ENCODE measurements at regions not wholly inside any gene's neighbourhood (a gene's known extent, or its start where the extent isn't known, plus 50 kb on each side); places are given as distances from the start of the nearest gene placed in this dataset.
A peak's percentile ranks its signal among the peaks of the same experiment; 100 is the strongest.

DNA sequence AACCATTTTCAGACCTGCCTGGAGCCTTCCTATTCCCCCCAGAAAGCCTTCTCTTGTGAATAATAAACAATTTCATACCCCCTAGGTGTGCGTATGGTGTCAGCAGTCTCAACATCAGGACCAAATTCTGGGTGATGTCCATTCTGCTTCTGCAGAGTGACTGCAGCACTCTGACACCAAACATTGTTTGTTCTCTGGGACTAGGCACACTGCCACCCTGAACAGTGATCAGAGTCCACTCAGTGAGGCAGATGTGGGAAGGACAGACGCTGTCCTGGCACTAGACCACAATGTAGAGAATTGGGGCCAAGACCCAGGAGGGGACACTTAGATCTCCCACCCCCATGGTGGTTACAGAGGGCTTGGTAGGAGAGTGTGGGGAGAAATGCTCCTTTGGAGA lies 175.1 kb downstream of the BACH1 start:
- DNase-seq (ENCODE audit: low spot score) = no peak
- no peaks in the 10 kb centered on the region for H3K36me3 ChIP-seq (ENCODE audit: insufficient read depth, low read length, poor library complexity, severe bottlenecking)
- BruUV-seq (replicated peaks) = no TSS peak
- peaks cover 9% of the 10 kb centered on the region for H3K4me1 ChIP-seq (ENCODE audit: insufficient read depth, low read length, poor library complexity, severe bottlenecking)
- H3K9me3 ChIP-seq (ENCODE audit: low read depth, low read length, poor library complexity, severe bottlenecking) = no peaks in the 10 kb centered on the region
- TF ChIP-seq, protein P1, sequence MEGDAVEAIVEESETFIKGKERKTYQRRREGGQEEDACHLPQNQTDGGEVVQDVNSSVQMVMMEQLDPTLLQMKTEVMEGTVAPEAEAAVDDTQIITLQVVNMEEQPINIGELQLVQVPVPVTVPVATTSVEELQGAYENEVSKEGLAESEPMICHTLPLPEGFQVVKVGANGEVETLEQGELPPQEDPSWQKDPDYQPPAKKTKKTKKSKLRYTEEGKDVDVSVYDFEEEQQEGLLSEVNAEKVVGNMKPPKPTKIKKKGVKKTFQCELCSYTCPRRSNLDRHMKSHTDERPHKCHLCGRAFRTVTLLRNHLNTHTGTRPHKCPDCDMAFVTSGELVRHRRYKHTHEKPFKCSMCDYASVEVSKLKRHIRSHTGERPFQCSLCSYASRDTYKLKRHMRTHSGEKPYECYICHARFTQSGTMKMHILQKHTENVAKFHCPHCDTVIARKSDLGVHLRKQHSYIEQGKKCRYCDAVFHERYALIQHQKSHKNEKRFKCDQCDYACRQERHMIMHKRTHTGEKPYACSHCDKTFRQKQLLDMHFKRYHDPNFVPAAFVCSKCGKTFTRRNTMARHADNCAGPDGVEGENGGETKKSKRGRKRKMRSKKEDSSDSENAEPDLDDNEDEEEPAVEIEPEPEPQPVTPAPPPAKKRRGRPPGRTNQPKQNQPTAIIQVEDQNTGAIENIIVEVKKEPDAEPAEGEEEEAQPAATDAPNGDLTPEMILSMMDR (conservative IDR thresholded peaks at IDR 0.05; ENCODE audit: low read depth, low read length) = no peak
- TF ChIP-seq EZH2 (IDR thresholded peaks at IDR 0.05; ENCODE audit: borderline replicate concordance, low read depth, low read length, poor library complexity, severe bottlenecking) = no peak
- CTCF ChIA-PET = no interaction called here
- no peaks in the 10 kb centered on the region for H3K27me3 ChIP-seq (replicated peaks; ENCODE audit: insufficient read depth, low read depth, low read length, poor library complexity)
- no peak overlapping the region for H3K27ac ChIP-seq (ENCODE audit: low read depth, low read length, poor library complexity, severe bottlenecking)
- H3K4me3 ChIP-seq (ENCODE audit: low read depth, low read length, poor library complexity, severe bottlenecking) = no peak overlapping the region
- POLR2A ChIA-PET (ENCODE audit: low non-redundant PET) = no interaction called here
- intact Hi-C loops (cut with micrococcal nuclease; ENCODE audit: unreplicated experiment) = no loop called here

DNA sequence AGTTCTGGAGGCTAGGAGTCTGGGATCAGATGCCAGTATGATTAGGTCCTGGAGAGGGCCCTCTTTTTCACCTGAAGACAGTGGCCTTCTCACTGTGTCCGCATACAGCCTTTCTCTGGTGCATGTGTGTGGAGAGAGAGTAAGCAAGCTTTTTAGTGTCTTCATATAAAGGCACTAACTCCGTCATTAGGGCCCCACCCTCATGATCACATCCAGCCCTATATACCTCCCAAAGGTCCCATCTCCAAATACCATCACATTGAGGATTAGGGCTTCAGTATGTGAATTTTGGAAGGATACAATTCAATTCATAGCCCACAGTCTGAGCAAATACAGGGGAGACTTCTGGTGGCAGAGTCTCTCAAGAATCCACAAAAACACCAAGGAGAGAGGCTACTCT lies 176.6 kb downstream of the BACH1 start:
- ChIA-PET POLR2A (ENCODE audit: low non-redundant PET) (no interaction called here), CTCF (no interaction called here)
- BruUV-seq (replicated peaks) = no TSS peak
- no peak for TF ChIP-seq EZH2 (IDR thresholded peaks at IDR 0.05; ENCODE audit: borderline replicate concordance, low read depth, low read length, poor library complexity, severe bottlenecking)
- TF ChIP-seq, protein P1 (conservative IDR thresholded peaks at IDR 0.05; ENCODE audit: low read depth, low read length) = no peak
- intact Hi-C loops (cut with micrococcal nuclease; ENCODE audit: unreplicated experiment) = no loop called here
- Histone ChIP-seq H3K4me3 (ENCODE audit: low read depth, low read length, poor library complexity, severe bottlenecking) (no peak overlapping the region), H3K27ac (ENCODE audit: low read depth, low read length, poor library complexity, severe bottlenecking) (no peak overlapping the region), H3K4me1 (ENCODE audit: insufficient read depth, low read length, poor library complexity, severe bottlenecking) (peaks cover 9% of the 10 kb centered on the region), H3K9me3 (ENCODE audit: low read depth, low read length, poor library complexity, severe bottlenecking) (no peaks in the 10 kb centered on the region), H3K36me3 (ENCODE audit: insufficient read depth, low read length, poor library complexity, severe bottlenecking) (no peaks in the 10 kb centered on the region), H3K27me3 (replicated peaks; ENCODE audit: insufficient read depth, low read depth, low read length, poor library complexity) (no peaks in the 10 kb centered on the region)
- DNase-seq (ENCODE audit: low spot score) = no peak

DNA sequence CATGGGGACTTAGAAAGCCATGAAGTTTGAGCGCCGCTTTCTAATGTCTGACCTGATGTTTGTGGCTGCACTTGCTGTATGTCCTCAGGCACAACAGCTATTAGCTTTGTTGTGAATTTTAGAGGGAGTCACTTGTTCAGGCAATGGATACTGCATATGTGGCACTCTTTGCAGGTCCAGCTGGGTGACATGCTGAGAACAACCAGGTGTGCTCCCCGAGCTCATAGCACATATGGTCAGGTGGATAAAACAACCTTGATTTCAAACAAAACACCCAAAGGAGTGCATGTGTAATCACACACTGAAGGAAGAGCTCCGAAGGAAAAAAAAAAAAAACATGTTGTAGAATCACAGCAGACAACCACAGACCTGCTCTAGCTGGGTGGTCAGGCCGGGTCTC lies 178.6 kb downstream of the BACH1 start:
- H3K4me3 ChIP-seq (ENCODE audit: low read depth, low read length, poor library complexity, severe bottlenecking) = no peak overlapping the region
- H3K36me3 ChIP-seq (ENCODE audit: insufficient read depth, low read length, poor library complexity, severe bottlenecking) = no peaks in the 10 kb centered on the region
- peaks cover 9% of the 10 kb centered on the region for H3K4me1 ChIP-seq (ENCODE audit: insufficient read depth, low read length, poor library complexity, severe bottlenecking)
- CTCF ChIA-PET = interaction anchor here (0.8 kb wide), 1 partner anchor 463 kb away, joined by 4 read pairs; no protein-coding TSS in a partner anchor
- BruUV-seq (replicated peaks) = no TSS peak
- POLR2A ChIA-PET (ENCODE audit: low non-redundant PET) = no interaction called here
- H3K9me3 ChIP-seq (ENCODE audit: low read depth, low read length, poor library complexity, severe bottlenecking) = no peaks in the 10 kb centered on the region
- no peaks in the 10 kb centered on the region for H3K27me3 ChIP-seq (replicated peaks; ENCODE audit: insufficient read depth, low read depth, low read length, poor library complexity)
- no peak for TF ChIP-seq EZH2 (IDR thresholded peaks at IDR 0.05; ENCODE audit: borderline replicate concordance, low read depth, low read length, poor library complexity, severe bottlenecking)
- TF ChIP-seq, protein P1 (conservative IDR thresholded peaks at IDR 0.05; ENCODE audit: low read depth, low read length) = no peak
- no peak for DNase-seq (ENCODE audit: low spot score)
- H3K27ac ChIP-seq (ENCODE audit: low read depth, low read length, poor library complexity, severe bottlenecking) = peak overlapping the region; percentile 58
- intact Hi-C loops (cut with micrococcal nuclease; ENCODE audit: unreplicated experiment) = loop anchor here (1.0 kb wide), 1 partner anchor 372 kb away; no protein-coding TSS in a partner anchor

All from A673 (cell line).